Calu3 (cell line): ENCODE measurements at regions not wholly inside any gene's neighbourhood (a gene's known extent, or its start where the extent isn't known, plus 50 kb on each side); places are given as distances from the start of the nearest gene placed in this dataset.

ENCODE experiments used
- BruUV-seq: library from RNA; stranded (reverse); fragments of 400-500 nt; replicated peaks from 2 replicates; lab custom pipeline; 2021; lab: Mats Ljungman, UMichigan
- CTCF ChIA-PET: fragments of 300-600 bp; sonication (Branson Sonifier 250); formaldehyde crosslinking; loops from one replicate; lab custom pipeline; 2022; ENCODE audit warnings: antibody characterized with exemption; lab: Charles Lee
- DNase-seq: peaks from one replicate; pipeline ENCODE4 v3.0.0; 2022
- H3K27ac Mint-ChIP-seq: one replicate; pipeline ENCODE4 v1.8.0; 2022; ENCODE audit warnings: mixed read lengths; ENCODE audit not compliant: unreplicated experiment
- H3K27me3 Mint-ChIP-seq: one replicate; pipeline ENCODE4 v1.8.0; 2022; ENCODE audit warnings: mixed read lengths; ENCODE audit not compliant: unreplicated experiment
- H3K36me3 Mint-ChIP-seq: one replicate; pipeline ENCODE4 v1.8.0; 2022; ENCODE audit warnings: mild to moderate bottlenecking, moderate library complexity, mixed read lengths; ENCODE audit not compliant: insufficient read depth, unreplicated experiment
- H3K4me1 Mint-ChIP-seq: one replicate; pipeline ENCODE4 v1.8.0; 2022; ENCODE audit warnings: mild to moderate bottlenecking, low read depth, mixed read lengths; ENCODE audit not compliant: unreplicated experiment
- H3K4me3 Mint-ChIP-seq: one replicate; pipeline ENCODE4 v1.8.0; 2022; ENCODE audit warnings: mild to moderate bottlenecking, low read depth, moderate library complexity, mixed read lengths; ENCODE audit not compliant: unreplicated experiment
- H3K9me3 Mint-ChIP-seq: one replicate; pipeline ENCODE4 v1.8.0; 2022; ENCODE audit warnings: low read depth, mixed read lengths; ENCODE audit not compliant: unreplicated experiment
- CTCF ChIP-seq: fragments of 200-600 bp; IDR thresholded peaks from one replicate; pipeline ENCODE4 v1.8.0; 2022; ENCODE audit warnings: antibody characterized with exemption; ENCODE audit not compliant: unreplicated experiment
- intact Hi-C: fragments of 100-400 bp; cut with micrococcal nuclease; formaldehyde crosslinking; loops from one replicate; pipeline ENCODE4 v1.10.0; 2022; ENCODE audit not compliant: unreplicated experiment

GRCh38 chr4:180696460-180697092 is 1546.6 kb upstream of the TENM3 start:
- Mint-ChIP-seq H3K36me3 (no peaks in the 10 kb centered on the region), H3K9me3 (no peaks in the 10 kb centered on the region), H3K27ac (no peak overlapping the region), H3K27me3 (no peaks in the 10 kb centered on the region), H3K4me3 (no peak overlapping the region), H3K4me1 (no peaks in the 10 kb centered on the region)
- CTCF ChIA-PET = no interaction called here
- BruUV-seq = no TSS peak
- no peak for DNase-seq
- intact Hi-C loops = no loop called here
- no peak for TF ChIP-seq CTCF

GRCh38 chr4:180698550-180699195 is 1544.5 kb upstream of the TENM3 start:
- Mint-ChIP-seq H3K27me3 (no peaks in the 10 kb centered on the region), H3K9me3 (peaks cover 2% of the 10 kb centered on the region), H3K36me3 (no peaks in the 10 kb centered on the region), H3K4me1 (no peaks in the 10 kb centered on the region), H3K4me3 (no peak overlapping the region), H3K27ac (no peak overlapping the region)
- intact Hi-C loops = no loop called here
- DNase-seq = no peak
- no peak for TF ChIP-seq CTCF
- no TSS peak for BruUV-seq
- CTCF ChIA-PET = no interaction called here

- H3K27ac Mint-ChIP-seq = no peak overlapping the region
- H3K36me3 Mint-ChIP-seq = no peaks in the 10 kb centered on the region
- no peaks in the 10 kb centered on the region for H3K27me3 Mint-ChIP-seq
- peaks cover 8% of the 10 kb centered on the region for H3K4me1 Mint-ChIP-seq
- no TSS peak for BruUV-seq
- TF ChIP-seq CTCF = no peak
- no peak for DNase-seq
- H3K9me3 Mint-ChIP-seq = peaks cover 11% of the 10 kb centered on the region
- H3K4me3 Mint-ChIP-seq = no peak overlapping the region
- intact Hi-C loops = no loop called here
- CTCF ChIA-PET = no interaction called here
Measured at GRCh38 chr4:180706766-180707165, 1536.4 kb upstream of the TENM3 start.

- no peak for TF ChIP-seq CTCF
- BruUV-seq = no TSS peak
- CTCF ChIA-PET = no interaction called here
- no peak for DNase-seq
- Mint-ChIP-seq H3K9me3 (peaks cover 14% of the 10 kb centered on the region), H3K27me3 (no peaks in the 10 kb centered on the region), H3K4me1 (peaks cover 8% of the 10 kb centered on the region), H3K4me3 (no peak overlapping the region), H3K27ac (no peak overlapping the region), H3K36me3 (no peaks in the 10 kb centered on the region)
- intact Hi-C loops = no loop called here
Measured at GRCh38 chr4:180710628-180711337, 1532.4 kb upstream of the TENM3 start.
